ENCODE measurements at regions not wholly inside any gene's neighbourhood (a gene's known extent, or its start where the extent isn't known, plus 50 kb on each side); places are given as distances from the start of the nearest gene placed in this dataset.
"Not testable (repeated sequence)": the region's sequence is repeated elsewhere in the genome, so short reads cannot be mapped to it uniquely, and the experiment has no call there.

- H3K27ac ChIP-seq (replicated peaks), result no peak overlapping the region
- H3K27me3 ChIP-seq (ENCODE audit: insufficient read depth, poor library complexity, severe bottlenecking), result no peaks in the 10 kb centered on the region
- H3K4me3 ChIP-seq (replicated peaks; ENCODE audit: insufficient read depth, low read length), result no peak overlapping the region
- no peak for TF ChIP-seq SPI1 (IDR thresholded peaks at IDR 0.05; ENCODE audit: borderline replicate concordance, low read depth)
- TF ChIP-seq, protein P1, sequence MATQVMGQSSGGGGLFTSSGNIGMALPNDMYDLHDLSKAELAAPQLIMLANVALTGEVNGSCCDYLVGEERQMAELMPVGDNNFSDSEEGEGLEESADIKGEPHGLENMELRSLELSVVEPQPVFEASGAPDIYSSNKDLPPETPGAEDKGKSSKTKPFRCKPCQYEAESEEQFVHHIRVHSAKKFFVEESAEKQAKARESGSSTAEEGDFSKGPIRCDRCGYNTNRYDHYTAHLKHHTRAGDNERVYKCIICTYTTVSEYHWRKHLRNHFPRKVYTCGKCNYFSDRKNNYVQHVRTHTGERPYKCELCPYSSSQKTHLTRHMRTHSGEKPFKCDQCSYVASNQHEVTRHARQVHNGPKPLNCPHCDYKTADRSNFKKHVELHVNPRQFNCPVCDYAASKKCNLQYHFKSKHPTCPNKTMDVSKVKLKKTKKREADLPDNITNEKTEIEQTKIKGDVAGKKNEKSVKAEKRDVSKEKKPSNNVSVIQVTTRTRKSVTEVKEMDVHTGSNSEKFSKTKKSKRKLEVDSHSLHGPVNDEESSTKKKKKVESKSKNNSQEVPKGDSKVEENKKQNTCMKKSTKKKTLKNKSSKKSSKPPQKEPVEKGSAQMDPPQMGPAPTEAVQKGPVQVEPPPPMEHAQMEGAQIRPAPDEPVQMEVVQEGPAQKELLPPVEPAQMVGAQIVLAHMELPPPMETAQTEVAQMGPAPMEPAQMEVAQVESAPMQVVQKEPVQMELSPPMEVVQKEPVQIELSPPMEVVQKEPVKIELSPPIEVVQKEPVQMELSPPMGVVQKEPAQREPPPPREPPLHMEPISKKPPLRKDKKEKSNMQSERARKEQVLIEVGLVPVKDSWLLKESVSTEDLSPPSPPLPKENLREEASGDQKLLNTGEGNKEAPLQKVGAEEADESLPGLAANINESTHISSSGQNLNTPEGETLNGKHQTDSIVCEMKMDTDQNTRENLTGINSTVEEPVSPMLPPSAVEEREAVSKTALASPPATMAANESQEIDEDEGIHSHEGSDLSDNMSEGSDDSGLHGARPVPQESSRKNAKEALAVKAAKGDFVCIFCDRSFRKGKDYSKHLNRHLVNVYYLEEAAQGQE (IDR thresholded peaks at IDR 0.05; ENCODE audit: insufficient replicate concordance, low read depth), result no peak
- no peak for TF ChIP-seq GABPA (IDR thresholded peaks at IDR 0.05; ENCODE audit: low read depth)
- TF ChIP-seq POLR2AphosphoS5 (IDR thresholded peaks at IDR 0.05; ENCODE audit: low read depth), result no peak
- TF ChIP-seq, protein P2, sequence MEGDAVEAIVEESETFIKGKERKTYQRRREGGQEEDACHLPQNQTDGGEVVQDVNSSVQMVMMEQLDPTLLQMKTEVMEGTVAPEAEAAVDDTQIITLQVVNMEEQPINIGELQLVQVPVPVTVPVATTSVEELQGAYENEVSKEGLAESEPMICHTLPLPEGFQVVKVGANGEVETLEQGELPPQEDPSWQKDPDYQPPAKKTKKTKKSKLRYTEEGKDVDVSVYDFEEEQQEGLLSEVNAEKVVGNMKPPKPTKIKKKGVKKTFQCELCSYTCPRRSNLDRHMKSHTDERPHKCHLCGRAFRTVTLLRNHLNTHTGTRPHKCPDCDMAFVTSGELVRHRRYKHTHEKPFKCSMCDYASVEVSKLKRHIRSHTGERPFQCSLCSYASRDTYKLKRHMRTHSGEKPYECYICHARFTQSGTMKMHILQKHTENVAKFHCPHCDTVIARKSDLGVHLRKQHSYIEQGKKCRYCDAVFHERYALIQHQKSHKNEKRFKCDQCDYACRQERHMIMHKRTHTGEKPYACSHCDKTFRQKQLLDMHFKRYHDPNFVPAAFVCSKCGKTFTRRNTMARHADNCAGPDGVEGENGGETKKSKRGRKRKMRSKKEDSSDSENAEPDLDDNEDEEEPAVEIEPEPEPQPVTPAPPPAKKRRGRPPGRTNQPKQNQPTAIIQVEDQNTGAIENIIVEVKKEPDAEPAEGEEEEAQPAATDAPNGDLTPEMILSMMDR (IDR thresholded peaks at IDR 0.05; ENCODE audit: insufficient read depth, low read length), result no peak
- DNase-seq (ENCODE audit: low read depth in 1 of 2, low spot score in 1 of 2), result no peak
Observed at GRCh38 chr1:88330201-88330600, 353.9 kb upstream of the PKN2 start.

- H3K27ac ChIP-seq (replicated peaks), result no peak overlapping the region
- no peaks in the 10 kb centered on the region for H3K27me3 ChIP-seq (ENCODE audit: insufficient read depth, poor library complexity, severe bottlenecking)
- TF ChIP-seq SPI1 (IDR thresholded peaks at IDR 0.05; ENCODE audit: borderline replicate concordance, low read depth) (no peak), POLR2AphosphoS5 (IDR thresholded peaks at IDR 0.05; ENCODE audit: low read depth) (no peak), GABPA (IDR thresholded peaks at IDR 0.05; ENCODE audit: low read depth) (no peak)
- TF ChIP-seq, protein P1 (IDR thresholded peaks at IDR 0.05; ENCODE audit: insufficient replicate concordance, low read depth), result no peak
- TF ChIP-seq, protein P2 (IDR thresholded peaks at IDR 0.05; ENCODE audit: insufficient read depth, low read length), result no peak
- no peak for DNase-seq (ENCODE audit: low read depth in 1 of 2, low spot score in 1 of 2)
- H3K4me3 ChIP-seq (replicated peaks; ENCODE audit: insufficient read depth, low read length), result no peak overlapping the region
Observed at GRCh38 chr1:88333086-88333695, 350.9 kb upstream of the PKN2 start.

GRCh38 chr1:88341447-88341846, 342.6 kb upstream of the PKN2 start:
- Histone ChIP-seq H3K4me3 (replicated peaks; ENCODE audit: insufficient read depth, low read length) (no peak overlapping the region), H3K27ac (replicated peaks) (no peak overlapping the region), H3K27me3 (ENCODE audit: insufficient read depth, poor library complexity, severe bottlenecking) (no peaks in the 10 kb centered on the region)
- TF ChIP-seq, protein P2 (IDR thresholded peaks at IDR 0.05; ENCODE audit: insufficient read depth, low read length), result no peak
- no peak for TF ChIP-seq SPI1 (IDR thresholded peaks at IDR 0.05; ENCODE audit: borderline replicate concordance, low read depth)
- TF ChIP-seq, protein P1 (IDR thresholded peaks at IDR 0.05; ENCODE audit: insufficient replicate concordance, low read depth), result no peak
- TF ChIP-seq POLR2AphosphoS5 (IDR thresholded peaks at IDR 0.05; ENCODE audit: low read depth), result no peak
- TF ChIP-seq GABPA (IDR thresholded peaks at IDR 0.05; ENCODE audit: low read depth), result no peak
- DNase-seq (ENCODE audit: low read depth in 1 of 2, low spot score in 1 of 2), result no peak

DNA sequence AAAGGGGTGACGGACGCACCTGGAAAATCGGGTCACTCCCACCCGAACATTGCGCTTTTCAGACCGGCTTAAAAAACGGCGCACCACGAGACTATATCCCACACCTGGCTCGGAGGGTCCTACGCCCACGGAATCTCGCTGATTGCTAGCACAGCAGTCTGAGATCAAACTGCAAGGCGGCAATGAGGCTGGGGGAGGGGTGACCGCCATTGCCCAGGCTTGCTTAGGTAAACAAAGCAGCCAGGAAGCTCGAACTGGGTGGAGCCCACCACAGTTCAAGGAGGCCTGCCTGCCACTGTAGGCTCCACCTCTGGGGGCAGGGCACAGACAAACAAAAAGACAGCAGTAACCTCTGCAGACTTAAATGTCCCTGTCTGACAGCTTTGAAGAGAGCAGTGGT, 342.0 kb upstream of the PKN2 start:
- DNase-seq (ENCODE audit: low read depth in 1 of 2, low spot score in 1 of 2); H3K27me3 ChIP-seq (ENCODE audit: insufficient read depth, poor library complexity, severe bottlenecking); H3K27ac ChIP-seq (replicated peaks); H3K4me3 ChIP-seq (replicated peaks; ENCODE audit: insufficient read depth, low read length): not testable (repeated sequence)

Data from HL-60 (cell line).